Stimulated activated naive CD8-positive, alpha-beta T cell treated with anti-CD3 and anti-CD28 coated beads, Interleukin-15, amount 100 ng/mL, for 72 hours (primary cell): ENCODE measurements at regions not wholly inside any gene's neighbourhood (a gene's known extent, or its start where the extent isn't known, plus 50 kb on each side); places are given as distances from the start of the nearest gene placed in this dataset.

Experiments
- ATAC-seq: fragments of 150-1000 bp; cut with Tn5 transposase; 2 replicates; pipeline ENCODE4 v1.10.0; 2021; ENCODE audit warnings: mild to moderate bottlenecking, moderate library complexity
- DNase-seq, 2 donors: peaks; one replicate each; pipeline ENCODE4 v3.0.0; 2021 to 2022
- H3K27ac Mint-ChIP-seq, 2 donors: one replicate each; pipeline ENCODE4 v1.8.0; 2022; ENCODE audit warnings: mild to moderate bottlenecking in 2 of 2, mixed read lengths in 2 of 2, moderate library complexity in 2 of 2
- H3K27me3 Mint-ChIP-seq: one replicate; pipeline ENCODE4 v1.8.0; 2022; ENCODE audit warnings: mixed read lengths
- H3K4me1 Mint-ChIP-seq: one replicate; pipeline ENCODE4 v1.8.0; 2022; ENCODE audit warnings: mild to moderate bottlenecking, mixed read lengths
- H3K4me3 Mint-ChIP-seq, 2 donors: one replicate each; pipeline ENCODE4 v1.8.0; 2022; ENCODE audit warnings: mild to moderate bottlenecking in 2 of 2, mixed read lengths in 2 of 2, moderate library complexity in 1 of 2
- H3K9me3 Mint-ChIP-seq, 2 donors: one replicate each; pipeline ENCODE4 v1.8.0; 2022; ENCODE audit warnings: mixed read lengths in 2 of 2

DNA sequence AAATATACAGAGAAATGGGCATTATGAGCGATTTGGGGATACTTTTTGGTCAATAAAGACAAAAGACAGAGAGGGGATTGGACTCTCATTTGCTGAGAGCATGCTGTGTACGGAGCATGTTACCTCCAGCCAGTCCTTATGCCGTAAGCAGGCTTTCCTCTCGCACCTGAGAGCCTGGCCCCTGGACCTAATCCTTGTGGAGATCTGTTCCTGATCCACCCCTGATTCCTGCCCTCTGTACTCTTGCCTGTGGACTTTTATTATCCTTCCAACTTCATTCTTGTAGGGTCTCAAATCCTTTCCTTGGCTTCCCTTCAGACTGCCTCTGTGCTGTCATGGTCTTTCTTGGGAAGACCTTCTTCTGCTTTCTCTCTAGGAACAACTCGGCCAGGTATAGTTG is 803.1 kb upstream of the RAB6C start:
- Mint-ChIP-seq H3K4me3 (no peak overlapping the region), H3K4me1 (no peaks in the 10 kb centered on the region), H3K27ac (no peak overlapping the region), H3K9me3 (peaks cover 0 to 7% of the 10 kb centered on the region in 2 donors), H3K27me3 (peaks cover 8% of the 10 kb centered on the region)
- ATAC-seq = no peak
- DNase-seq = no peak

- Mint-ChIP-seq H3K4me1 (no peaks in the 10 kb centered on the region), H3K9me3 (peaks cover 0 to 7% of the 10 kb centered on the region in 2 donors), H3K27ac (no peak overlapping the region), H3K27me3 (peaks cover 7% of the 10 kb centered on the region), H3K4me3 (no peak overlapping the region)
- ATAC-seq (peak; percentile 12), DNase-seq (no peak)
Observed at GRCh38 chr2:129178356-129178755, 801.1 kb upstream of the RAB6C start.

GRCh38 chr2:129179199-129179598 is 800.3 kb upstream of the RAB6C start:
- Mint-ChIP-seq H3K9me3 (no peaks in the 10 kb centered on the region), H3K27ac (no peak overlapping the region), H3K4me1 (no peaks in the 10 kb centered on the region), H3K4me3 (no peak overlapping the region), H3K27me3 (no peaks in the 10 kb centered on the region)
- no peak for DNase-seq
- peak; percentile 20 for ATAC-seq

- H3K27ac Mint-ChIP-seq = no peak overlapping the region
- H3K9me3 Mint-ChIP-seq = no peaks in the 10 kb centered on the region
- no peak overlapping the region for H3K4me3 Mint-ChIP-seq
- H3K4me1 Mint-ChIP-seq = no peaks in the 10 kb centered on the region
- DNase-seq (no peak), ATAC-seq (no peak)
- no peaks in the 10 kb centered on the region for H3K27me3 Mint-ChIP-seq
Observed at GRCh38 chr2:129180124-129180716, 799.2 kb upstream of the RAB6C start.

DNA sequence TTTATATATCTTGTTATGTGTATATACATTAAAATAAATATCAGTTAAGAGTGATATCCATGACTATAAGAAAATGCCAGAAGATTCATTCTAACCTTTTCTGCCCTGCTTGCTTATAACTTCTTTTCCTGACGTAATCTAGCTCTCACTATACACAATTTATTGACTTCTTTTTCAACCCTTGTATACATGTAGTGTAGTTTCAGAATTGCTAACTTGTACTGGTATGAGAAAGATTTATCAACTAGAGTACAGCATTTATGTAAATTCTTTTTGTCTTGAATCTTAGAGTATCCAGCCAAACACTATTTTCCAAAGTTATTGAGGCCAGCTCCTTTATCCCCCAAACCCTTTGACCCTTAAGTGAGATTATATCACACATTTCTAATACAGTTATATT is 798.0 kb upstream of the RAB6C start:
- H3K9me3 Mint-ChIP-seq = no peaks in the 10 kb centered on the region
- H3K27ac Mint-ChIP-seq = no peak overlapping the region
- ATAC-seq (no peak), DNase-seq (no peak)
- H3K27me3 Mint-ChIP-seq = no peaks in the 10 kb centered on the region
- no peak overlapping the region for H3K4me3 Mint-ChIP-seq
- H3K4me1 Mint-ChIP-seq = no peaks in the 10 kb centered on the region

DNA sequence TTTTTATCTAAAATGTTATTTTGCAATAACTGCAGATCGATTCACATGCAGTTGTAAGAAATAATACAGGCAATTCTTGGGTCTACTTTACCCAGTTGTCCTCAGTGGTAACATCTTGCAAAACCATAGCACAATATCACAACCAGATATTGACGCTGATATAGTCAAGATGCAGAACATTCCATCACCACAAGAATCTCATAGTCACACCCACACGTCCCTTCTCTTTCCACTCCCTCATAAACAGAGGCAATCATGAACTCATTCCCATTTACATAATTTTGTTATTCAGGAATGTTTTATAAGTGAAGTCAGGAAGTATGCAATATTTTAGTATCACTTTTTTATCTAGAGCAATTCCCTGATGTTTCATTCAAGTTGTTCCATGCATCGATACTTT is 797.5 kb upstream of the RAB6C start:
- ATAC-seq (no peak), DNase-seq (no peak)
- Mint-ChIP-seq H3K27ac (no peak overlapping the region), H3K9me3 (no peaks in the 10 kb centered on the region), H3K4me3 (no peak overlapping the region), H3K4me1 (no peaks in the 10 kb centered on the region), H3K27me3 (no peaks in the 10 kb centered on the region)

- Mint-ChIP-seq H3K27me3 (peaks cover 18% of the 10 kb centered on the region), H3K4me3 (no peak overlapping the region), H3K27ac (no peak overlapping the region), H3K4me1 (no peaks in the 10 kb centered on the region), H3K9me3 (no peaks in the 10 kb centered on the region)
- DNase-seq (no peak), ATAC-seq (no peak)
Observed at GRCh38 chr2:129187343-129187742, 792.1 kb upstream of the RAB6C start.

GRCh38 chr2:129188451-129188850 is 791.0 kb upstream of the RAB6C start:
- H3K27ac Mint-ChIP-seq = no peak overlapping the region
- no peak overlapping the region for H3K4me3 Mint-ChIP-seq
- no peaks in the 10 kb centered on the region for H3K4me1 Mint-ChIP-seq
- DNase-seq (no peak), ATAC-seq (no peak)
- H3K27me3 Mint-ChIP-seq = peaks cover 18% of the 10 kb centered on the region
- H3K9me3 Mint-ChIP-seq = no peaks in the 10 kb centered on the region

DNA sequence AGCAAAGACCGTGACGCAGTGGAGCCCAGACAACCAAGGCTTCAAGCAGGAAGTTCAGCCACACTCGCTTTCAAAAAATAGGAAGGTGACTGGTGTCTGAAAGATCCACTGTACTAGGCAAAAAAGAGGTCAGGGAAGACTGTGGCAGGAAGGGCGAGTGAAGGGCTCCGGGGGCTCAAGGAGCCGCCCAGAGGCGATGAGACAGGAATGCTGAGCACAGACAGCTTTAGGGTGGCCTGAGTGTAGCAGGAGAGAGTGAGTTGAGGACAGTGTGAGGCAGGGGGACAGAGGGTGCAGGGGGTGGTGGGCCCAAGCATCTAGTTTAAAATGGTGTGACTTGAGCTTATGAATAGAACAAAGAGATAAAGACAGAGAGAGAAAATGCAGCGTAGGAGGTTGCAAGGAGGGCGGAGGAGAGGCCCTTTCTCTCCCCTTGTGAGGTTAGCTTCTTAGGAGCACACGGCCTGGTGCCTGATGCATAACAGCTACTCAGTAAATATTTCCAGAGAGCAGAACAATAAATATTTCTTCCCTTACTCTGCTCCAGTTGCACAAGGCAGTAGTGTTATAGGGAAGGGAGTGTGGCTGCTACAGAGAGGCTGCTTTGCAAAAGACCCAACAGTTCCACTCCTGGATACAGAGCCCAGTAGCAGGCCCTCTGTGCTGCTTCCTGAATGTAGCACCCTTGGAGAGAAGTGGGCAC is 789.7 kb upstream of the RAB6C start:
- ATAC-seq (peak; percentile 8), DNase-seq (no peak)
- peaks cover 18% of the 10 kb centered on the region for H3K27me3 Mint-ChIP-seq
- H3K4me3 Mint-ChIP-seq = no peak overlapping the region
- no peak overlapping the region for H3K27ac Mint-ChIP-seq
- H3K9me3 Mint-ChIP-seq = no peaks in the 10 kb centered on the region
- H3K4me1 Mint-ChIP-seq = no peaks in the 10 kb centered on the region

- ATAC-seq = no peak
- Mint-ChIP-seq H3K27me3 (peaks cover 18% of the 10 kb centered on the region), H3K4me3 (no peak overlapping the region), H3K27ac (no peak overlapping the region), H3K4me1 (no peaks in the 10 kb centered on the region), H3K9me3 (no peaks in the 10 kb centered on the region)
- no peak for DNase-seq
Observed at GRCh38 chr2:129190494-129190893, 789.0 kb upstream of the RAB6C start.

DNA sequence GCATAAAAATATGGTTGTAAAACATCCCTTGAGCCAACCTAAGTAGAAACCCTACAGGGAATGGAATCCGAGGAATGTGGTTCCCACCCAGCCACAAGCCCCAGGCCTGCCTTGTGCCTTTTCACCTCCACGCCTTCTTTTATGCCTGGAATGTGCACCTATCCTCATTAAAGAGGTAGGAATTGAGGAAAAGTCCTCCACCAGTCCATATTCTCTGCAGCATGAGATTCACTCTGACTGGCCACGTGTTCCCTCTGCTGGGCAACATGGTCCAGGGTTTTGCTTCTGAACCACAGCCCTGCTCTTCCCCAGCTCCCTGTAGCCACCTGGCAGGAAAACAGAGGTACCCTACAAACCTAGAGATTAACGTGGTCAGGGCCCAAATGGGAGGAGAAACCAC is 787.9 kb upstream of the RAB6C start:
- Mint-ChIP-seq H3K4me1 (no peaks in the 10 kb centered on the region), H3K27me3 (peaks cover 18% of the 10 kb centered on the region), H3K27ac (peak overlapping the region in 1 of 2 donors; percentile 50), H3K9me3 (no peaks in the 10 kb centered on the region), H3K4me3 (no peak overlapping the region)
- no peak for DNase-seq
- no peak for ATAC-seq

DNA sequence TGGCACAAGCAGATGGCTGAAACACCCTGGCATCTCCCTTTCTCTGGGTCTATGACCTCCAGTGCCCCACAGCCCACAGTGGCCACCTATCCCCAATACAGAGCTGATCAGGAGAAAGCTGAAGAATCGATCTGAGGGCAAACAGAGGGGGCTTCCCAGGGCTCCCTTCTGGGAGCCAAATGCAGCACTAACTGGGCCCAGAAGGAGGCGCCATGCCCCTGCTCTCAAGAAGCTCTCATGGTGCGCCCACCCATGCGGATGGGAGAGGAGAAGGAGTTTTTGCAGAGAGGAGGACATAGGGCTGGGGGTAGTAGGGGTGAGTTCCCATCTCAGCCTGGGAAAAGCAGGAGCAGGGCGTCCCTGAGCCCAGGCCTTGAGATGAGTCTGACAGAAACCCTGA is 787.3 kb upstream of the RAB6C start:
- DNase-seq (no peak), ATAC-seq (no peak)
- H3K27ac Mint-ChIP-seq = no peak overlapping the region
- no peaks in the 10 kb centered on the region for H3K9me3 Mint-ChIP-seq
- H3K27me3 Mint-ChIP-seq = peaks cover 17% of the 10 kb centered on the region
- H3K4me1 Mint-ChIP-seq = no peaks in the 10 kb centered on the region
- H3K4me3 Mint-ChIP-seq = no peak overlapping the region

DNA sequence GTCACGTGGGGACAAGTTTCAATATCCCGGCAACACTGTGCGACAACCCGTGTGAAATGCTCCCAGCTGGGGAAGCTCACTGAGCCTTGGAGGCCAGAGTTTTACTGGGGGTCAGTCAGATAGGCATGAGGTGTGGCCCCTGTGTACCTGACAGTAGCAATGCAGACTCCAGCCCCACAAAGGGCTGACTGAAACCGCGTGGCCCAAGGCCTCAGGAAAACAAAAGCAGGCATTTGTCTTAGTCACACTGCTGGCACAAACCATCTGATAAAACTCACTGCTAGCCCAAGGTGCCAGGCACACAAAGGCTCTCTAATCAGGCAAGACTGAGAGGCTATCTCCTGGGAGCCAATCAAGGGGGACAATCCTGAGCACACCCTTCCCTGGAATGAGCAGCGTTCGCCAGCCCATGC is 786.6 kb upstream of the RAB6C start:
- no peaks in the 10 kb centered on the region for H3K4me1 Mint-ChIP-seq
- DNase-seq (no peak), ATAC-seq (no peak)
- H3K27ac Mint-ChIP-seq = no peak overlapping the region
- H3K4me3 Mint-ChIP-seq = no peak overlapping the region
- H3K9me3 Mint-ChIP-seq = no peaks in the 10 kb centered on the region
- H3K27me3 Mint-ChIP-seq = peaks cover 10% of the 10 kb centered on the region

DNA sequence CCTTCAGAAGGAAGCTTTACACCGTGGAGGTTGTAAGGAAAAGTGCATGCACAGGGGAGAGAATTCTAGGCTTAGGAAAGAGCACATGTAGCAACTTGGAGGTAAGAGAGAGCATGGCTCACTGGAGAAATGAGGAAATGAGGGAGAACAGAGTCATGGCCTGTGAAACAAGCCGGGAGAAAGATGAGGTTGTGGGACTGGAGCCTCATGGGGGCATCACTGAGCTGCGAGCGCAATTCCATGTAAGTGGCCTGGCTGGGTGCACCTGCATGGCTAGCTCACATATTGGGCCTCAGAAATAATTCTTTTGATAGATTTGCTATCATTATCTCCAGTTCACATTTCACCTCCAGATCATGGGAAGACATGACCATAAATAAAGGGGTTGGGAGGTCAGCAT is 785.5 kb upstream of the RAB6C start:
- DNase-seq = no peak
- ATAC-seq = no peak
- Mint-ChIP-seq H3K4me1 (no peaks in the 10 kb centered on the region), H3K27me3 (peaks cover 5% of the 10 kb centered on the region), H3K9me3 (no peaks in the 10 kb centered on the region), H3K27ac (no peak overlapping the region), H3K4me3 (no peak overlapping the region)

- no peak for ATAC-seq
- H3K9me3 Mint-ChIP-seq = no peaks in the 10 kb centered on the region
- no peak for DNase-seq
- H3K4me1 Mint-ChIP-seq = no peaks in the 10 kb centered on the region
- no peak overlapping the region for H3K4me3 Mint-ChIP-seq
- H3K27me3 Mint-ChIP-seq = no peaks in the 10 kb centered on the region
- no peak overlapping the region for H3K27ac Mint-ChIP-seq
Observed at GRCh38 chr2:129199501-129199900, 780.0 kb upstream of the RAB6C start.

DNA sequence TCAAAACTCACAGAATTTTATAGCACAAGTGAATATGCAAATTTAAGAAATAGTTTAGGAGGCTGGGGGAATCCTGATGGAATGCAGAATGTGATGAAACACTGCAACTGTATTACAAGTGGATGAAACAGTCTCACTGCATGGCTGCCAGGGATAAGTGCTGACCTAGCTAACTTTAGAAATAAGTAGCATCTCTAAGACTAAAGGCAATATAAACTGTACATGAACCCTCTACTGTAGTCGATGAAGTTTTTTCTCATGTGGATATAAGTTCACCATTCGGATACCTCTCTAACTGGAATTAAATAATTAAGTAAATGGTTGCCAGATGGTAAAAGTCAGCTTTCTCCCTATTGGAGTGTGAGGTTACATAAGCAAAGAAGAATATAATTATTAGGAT is 777.8 kb upstream of the RAB6C start:
- no peak for ATAC-seq
- Mint-ChIP-seq H3K4me1 (no peaks in the 10 kb centered on the region), H3K4me3 (no peak overlapping the region), H3K27ac (no peak overlapping the region), H3K9me3 (no peaks in the 10 kb centered on the region), H3K27me3 (peaks cover 10% of the 10 kb centered on the region)
- no peak for DNase-seq

DNA sequence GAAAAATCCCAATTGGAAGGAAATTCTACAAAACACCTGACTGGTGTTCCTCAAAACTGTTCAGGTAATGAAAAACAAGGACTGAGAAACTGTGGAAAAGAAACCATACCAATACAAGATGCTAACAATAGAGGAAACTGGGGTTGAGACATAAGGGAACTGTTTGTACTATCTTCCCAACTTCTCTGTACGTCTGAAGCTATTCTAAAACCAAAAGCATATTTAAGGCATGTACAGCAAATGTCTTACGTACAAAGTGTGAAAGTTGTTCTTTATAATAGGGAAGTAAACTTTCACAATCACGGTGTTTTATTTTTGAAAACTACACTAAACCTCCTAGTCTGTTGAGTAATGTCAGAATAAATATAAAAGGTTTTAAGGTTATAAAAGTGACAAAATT is 776.1 kb upstream of the RAB6C start:
- no peaks in the 10 kb centered on the region for H3K4me1 Mint-ChIP-seq
- DNase-seq (no peak), ATAC-seq (no peak)
- no peak overlapping the region for H3K27ac Mint-ChIP-seq
- H3K4me3 Mint-ChIP-seq = no peak overlapping the region
- H3K27me3 Mint-ChIP-seq = peaks cover 10% of the 10 kb centered on the region
- H3K9me3 Mint-ChIP-seq = no peaks in the 10 kb centered on the region
